Germinal center (tissue), 1 donor: ENCODE measurements at regions not wholly inside any gene's neighbourhood (a gene's known extent, or its start where the extent isn't known, plus 50 kb on each side); places are given as distances from the start of the nearest gene placed in this dataset.

ENCODE experiments used
- DNase-seq: peaks from one replicate; pipeline ENCODE4 v3.0.0; 2012; ENCODE audit warnings: mixed read lengths, low spot score

DNA sequence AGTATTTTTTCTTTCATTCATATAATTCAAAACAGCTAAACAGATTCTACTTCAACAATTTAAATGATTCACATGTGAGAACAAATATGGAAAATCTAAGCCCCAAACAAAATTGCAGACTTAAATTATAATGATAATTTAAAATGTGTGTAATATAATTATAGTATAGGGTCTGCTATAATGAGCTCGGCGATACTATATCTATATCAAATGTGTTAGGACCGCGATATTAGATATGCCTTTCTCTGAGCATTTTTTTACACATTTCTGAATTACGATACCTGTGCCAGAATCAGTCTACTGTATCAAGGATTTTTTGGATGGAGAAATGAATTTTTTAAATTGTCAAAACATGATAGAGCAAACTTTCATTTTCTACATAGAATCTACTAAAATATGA lies 808.8 kb upstream of the POU3F3 start:
- DNase-seq, result no peak

DNA sequence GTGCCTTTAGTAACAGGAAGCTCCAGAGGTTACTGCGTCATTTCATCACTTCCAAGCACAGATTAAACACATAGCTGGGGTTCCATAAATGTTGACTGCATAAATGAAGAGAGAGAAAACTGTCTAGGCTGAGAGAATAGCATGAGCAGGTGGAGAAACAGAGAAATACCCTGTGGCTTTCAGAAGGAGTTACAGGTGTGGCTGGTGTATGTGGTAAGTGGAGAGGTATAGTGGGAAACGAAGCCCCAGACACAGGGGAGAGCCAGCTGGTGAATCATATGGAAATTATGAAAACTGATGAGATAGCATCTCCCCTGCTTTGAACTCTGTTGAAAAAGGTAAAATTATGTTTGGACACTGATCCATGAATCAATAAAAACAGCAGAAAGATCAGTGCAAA lies 807.4 kb upstream of the POU3F3 start:
- DNase-seq, result no peak

DNA sequence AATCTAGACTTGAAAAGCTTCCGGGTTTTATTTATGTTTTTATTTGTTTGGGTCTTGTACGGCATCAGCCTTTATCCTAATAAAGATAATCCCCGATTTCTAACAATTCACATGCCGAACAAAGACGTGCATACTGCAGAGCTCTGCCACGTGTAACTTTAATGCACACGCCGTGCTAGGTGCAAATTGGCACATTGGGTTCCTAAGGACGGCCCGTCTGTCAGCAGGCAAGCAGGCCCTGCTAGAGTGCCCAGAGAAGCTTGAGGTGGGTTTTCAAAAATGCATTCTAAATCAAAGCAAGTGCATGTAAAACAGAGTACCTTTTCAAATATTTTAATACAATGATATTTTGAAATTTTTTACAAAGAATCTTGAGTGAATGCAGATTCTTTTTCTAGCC lies 806.4 kb upstream of the POU3F3 start:
- no peak for DNase-seq

DNA sequence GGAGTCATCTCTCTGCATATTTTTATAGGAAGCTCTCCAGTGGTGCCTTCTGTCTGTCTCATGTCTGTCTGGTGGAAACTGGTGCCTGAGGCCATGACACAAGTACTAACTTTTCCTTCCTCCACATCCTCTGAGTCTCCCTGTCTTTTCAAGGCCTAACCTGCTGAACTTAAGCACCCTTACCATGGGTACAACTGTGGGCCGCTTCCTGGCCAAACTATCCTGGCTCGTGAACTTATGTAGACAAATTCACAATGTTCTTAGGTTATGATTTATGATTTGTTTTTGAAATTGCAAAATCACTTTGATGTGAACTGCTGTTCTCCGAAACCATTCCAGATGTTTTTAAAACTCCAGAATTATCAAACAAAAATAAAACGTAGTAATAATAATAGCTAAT lies 804.5 kb upstream of the POU3F3 start:
- no peak for DNase-seq

DNA sequence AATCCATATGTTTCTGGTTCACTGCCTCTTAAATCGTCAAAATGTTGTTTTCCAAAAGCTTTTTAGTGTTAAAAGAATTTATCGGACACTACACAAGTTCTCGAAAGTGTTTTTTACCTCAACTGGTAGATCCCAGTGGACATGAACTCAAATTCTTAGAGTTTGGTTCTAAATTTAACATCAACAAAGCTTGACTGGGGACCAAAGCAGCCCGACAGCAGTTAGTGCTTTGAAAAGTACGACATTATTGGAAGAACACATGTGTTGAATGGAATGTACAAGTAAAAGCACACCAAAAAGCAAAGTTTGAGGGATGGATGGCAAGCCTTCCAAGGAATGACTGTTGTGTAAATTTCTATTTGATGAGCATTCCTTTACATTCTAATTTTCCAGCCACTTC lies 803.9 kb upstream of the POU3F3 start:
- no peak for DNase-seq

DNA sequence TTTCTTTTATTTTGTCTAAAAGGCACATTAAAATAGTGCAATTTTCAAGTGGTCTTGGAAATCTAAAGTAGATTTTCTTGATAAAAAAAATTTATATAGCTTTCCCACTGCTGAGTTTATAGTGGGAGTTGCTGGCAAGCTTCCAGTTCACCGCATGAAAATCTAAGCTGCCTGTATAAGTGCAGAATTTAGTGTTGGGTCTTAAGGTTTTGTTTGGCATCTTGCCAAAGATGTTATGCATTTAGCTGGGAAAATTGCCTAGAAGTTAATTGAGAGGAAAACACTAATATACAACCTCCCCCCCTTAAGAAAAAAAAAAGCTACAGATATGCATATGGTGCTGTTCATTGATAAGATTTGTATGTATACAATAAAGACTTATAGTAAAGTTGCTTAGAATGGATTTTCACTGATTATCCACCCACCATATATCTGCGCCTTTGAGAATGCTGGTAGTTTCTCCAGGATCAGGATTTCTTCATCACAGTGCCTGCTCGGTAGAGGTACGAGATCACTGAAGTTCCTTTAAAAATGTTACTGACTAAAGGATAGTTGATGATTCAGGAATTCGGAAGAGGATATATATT lies 803.2 kb upstream of the POU3F3 start:
- no peak for DNase-seq

DNA sequence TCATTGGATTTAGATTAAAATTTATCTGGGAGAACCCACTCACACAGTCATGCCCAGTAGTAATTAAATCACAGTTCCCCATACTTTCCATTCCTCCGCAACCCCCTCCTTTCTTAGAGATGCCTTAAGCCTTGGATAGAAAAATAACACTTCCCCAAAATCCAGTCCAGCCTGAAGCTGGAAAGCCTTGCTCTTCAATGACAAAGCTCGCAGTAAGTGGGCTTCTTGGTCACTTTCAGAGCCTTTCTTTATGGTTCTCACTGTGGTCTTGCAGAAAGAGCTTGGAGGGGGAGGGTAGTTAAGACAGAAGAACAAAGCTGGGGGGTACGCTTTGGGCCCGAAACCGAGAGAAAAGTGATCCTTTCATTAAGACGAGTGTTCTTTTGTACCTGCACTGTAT lies 802.1 kb upstream of the POU3F3 start:
- DNase-seq, result no peak

DNA sequence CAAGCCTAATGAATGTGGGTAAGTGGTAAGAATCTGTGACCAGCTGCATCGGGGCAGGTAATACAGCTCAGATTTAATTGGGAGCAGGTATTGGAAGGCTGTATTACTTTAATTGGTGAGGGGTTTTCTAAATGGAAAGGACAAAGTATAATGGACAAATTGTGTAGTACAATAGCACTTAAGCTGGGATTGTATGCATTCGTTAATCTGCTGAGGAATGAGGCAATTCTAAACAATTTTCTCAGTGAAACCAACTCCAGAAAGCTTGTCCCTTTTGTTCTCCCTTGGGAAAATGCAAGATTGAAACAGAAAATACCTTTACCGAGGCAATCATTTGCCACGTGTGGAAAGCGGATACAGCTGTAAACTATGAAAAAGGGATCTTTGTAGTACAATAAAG lies 801.6 kb upstream of the POU3F3 start:
- no peak for DNase-seq

DNA sequence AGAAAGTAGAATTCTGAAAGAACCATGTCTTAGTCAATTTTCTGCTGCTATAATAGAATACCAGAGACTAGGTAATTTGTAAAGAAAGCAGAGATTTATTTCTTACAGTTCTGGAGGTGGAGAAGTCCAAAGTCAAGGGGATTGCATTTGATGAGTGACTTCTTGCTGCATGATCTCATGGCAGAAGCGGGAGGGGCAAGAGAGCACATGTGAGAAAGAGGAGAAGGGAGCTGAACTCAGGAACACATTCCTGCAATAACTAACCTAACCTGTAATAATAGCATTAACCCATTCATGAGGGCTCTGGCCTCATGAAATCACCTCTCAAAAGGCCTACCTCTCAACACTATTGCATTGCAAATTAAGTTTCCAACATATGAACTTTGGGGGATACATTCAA lies 797.5 kb upstream of the POU3F3 start:
- no peak for DNase-seq

DNA sequence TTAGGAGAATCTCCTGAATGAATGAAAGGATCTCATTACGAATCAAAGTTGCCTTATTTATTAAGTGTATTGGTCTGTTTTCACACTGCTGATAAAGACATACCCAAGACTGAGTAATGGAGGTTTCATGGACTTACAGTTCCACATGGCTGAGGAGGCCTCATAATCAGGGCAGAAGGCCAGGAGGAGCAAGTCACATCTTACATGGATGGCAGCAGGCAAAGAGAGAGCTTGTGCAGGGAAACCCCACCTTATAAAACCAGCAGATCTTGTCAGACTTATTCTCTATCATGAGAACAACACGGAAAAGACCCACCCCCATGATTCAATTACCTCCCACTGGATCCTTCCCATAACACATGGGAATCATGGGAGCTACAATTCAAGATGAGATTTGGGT lies 785.2 kb upstream of the POU3F3 start:
- no peak for DNase-seq

DNA sequence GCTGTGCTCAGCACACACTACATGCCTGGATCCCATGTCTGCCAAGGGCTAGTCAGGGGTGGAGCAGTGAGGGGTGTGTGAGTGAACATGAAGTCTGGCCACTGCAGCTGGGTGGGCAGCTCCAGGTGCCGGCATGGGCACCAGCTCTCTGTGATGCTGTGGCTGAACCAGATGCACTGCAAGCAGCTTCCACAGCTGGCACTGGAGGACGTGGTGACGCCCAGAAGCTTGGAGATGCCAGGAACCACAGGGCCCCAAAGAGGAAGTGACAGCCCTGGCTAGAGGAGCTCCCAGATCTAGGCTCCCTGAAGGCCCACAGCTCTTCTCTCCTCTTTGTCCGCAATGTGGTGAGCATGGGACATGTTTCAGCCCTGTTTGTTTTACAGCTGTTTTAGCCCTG lies 776.3 kb upstream of the POU3F3 start:
- DNase-seq, result no peak

DNA sequence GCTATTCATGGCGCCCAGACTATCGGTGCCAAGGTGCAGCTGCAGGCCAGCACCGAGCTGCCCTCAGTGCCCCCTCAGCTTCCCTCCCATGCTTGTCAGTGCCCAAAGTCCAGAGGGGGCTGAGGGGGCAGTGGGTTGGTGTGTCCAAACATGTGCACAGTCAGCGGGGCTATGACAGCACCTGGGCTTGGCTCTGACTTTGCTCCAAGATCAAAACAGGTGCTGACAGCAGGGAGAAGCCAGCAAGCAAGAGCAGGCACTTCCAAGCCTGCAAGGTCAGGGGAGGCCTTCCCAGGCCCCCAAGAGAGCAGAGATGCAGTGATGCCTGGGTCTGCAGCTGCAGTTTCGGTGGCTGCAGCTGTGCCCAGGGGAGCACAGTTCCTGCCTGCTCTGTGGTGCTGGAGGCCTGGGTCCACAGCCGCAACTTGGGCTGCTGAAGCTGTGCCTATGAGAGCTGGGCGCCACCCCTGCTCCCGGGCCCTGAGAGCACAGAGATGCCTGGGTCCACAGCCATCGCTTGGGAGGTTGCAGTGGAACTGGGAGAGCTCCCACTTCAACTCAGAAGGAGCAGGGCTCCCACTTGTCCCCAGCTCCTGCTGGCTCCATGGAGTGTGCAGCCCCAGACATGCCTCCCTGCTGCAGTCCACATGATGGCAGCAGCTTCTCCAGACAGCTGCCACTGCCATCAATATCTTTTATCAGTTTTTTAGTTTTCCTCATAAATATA lies 775.3 kb upstream of the POU3F3 start:
- DNase-seq, result peak; percentile 13

DNA sequence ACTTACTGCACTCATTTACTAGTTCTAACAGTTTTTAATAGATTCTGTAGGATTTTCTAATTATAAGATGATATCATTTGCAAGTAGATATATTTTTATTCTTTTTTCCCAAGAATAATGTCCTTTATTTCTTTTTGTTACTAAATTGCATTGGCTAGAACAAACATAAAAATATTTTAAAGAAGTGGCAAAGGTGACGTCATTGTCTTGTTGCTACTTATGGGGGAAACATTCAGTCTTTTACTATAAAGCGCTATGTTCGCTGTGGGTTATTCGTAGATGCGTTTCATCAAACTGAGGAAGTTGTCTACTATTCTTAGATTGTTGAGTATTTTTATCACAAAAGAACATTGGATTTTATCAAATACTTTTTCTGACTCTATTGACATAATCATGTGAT lies 765.2 kb upstream of the POU3F3 start:
- no peak for DNase-seq

DNA sequence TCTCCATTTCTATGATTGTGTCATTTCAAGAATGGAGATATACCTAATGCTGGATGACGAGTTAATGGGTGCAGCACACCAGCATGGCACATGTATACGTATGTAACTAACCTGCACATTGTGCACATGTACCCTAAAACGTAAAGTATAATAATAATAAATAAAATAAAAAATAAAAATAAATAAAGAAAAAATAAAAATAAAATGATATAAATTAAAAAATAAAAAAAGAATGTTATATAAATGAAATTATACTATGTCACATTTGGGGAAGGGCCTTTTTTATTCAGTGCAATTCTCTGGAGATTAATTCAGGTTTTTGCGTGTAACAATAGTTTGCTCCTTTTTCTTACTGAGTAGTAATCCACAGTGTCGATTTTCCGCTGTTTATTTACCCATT lies 763.5 kb upstream of the POU3F3 start:
- no peak for DNase-seq

DNA sequence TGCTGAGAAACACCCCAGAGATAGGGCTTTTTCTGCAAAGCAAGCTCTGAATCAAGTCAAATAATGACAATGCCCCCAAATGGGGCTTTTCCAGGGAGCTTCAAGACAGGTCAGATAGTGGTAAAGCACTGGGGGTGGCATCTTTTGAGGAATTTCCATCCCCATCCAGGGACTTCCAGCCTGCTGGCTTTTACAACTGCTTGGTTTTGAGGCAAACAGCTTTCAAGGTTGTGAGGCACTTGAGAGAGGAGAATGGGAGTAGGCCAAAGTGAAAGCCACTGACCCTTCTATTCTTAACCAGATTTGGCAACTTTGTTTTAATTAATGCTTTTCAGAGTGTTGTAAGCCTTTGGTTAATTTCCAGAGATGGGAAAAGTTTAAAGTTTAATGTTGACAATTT lies 762.0 kb upstream of the POU3F3 start:
- DNase-seq, result no peak

DNA sequence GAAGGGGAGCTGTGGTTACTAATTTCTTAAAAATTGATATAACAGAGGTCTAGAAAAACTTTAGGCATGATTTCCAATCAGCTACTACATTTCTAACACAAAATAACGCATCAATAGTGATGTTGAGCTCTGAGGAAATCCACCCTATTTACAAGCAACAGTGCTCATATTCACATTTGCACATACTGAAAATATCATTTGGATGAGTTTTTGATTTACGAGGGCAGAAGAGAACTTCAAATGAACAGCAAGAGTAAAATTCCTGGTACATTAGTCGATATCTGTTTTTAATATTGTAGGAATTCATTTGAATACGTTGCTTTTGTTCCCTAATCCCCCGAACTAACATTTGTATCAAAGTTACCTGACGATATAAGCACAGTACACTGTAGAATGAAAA lies 761.0 kb upstream of the POU3F3 start:
- no peak for DNase-seq

DNA sequence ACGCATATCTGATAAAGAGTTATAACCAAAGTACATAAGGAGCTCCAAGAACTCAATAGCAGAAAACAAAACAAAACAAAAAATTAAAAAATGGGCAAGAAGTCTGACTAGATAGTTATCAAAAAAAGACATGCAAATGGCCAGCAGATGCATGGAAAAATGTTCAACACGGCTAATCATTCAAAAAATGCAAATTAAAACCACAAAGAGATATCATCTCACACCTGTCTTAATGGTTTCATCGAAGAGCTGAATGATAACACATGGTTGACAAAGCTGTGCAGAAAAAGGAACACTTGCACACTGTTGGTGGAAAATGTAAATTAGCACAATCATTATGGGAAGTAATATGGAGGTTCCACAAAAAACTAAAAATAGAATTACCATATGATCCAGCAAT lies 751.3 kb upstream of the POU3F3 start:
- no peak for DNase-seq

DNA sequence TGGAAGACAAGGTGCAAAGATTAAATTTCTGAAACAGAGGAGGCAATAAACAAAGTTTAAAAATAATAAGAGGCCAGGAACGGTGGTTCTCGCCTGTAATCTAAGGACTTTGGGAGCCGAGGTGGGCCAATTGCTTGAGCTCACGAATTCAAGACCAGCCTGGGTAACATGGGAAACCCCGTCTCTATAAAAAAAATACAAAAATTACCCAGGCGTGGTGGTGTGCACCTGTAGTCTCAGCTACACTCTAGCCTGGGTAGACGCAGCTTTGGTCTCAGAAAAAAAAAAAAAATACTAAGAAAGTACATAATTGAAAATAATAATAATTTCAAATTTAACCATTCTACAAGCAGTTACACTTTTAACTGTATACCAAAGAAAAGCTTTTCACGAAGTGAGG lies 744.6 kb upstream of the POU3F3 start:
- DNase-seq, result no peak

DNA sequence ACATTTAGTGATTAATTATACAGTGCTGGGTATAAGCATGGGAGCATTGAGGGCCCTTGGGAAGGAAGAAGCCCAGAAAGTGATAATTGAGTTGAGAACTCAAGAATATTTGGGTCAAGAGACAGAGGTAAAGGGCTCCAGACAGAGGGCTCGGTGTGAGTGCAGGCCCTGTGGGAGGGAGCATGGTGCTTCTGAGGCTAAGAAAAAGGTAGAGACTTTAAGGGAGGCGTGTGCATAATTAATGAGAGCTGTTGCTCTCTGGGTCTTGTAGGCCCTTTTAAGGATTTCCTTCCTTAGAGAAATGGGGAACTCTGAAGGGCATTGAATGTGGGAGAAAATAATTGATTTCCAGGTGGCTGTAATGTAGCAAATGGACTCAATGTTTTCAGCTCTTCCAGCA lies 735.0 kb upstream of the POU3F3 start:
- no peak for DNase-seq

DNA sequence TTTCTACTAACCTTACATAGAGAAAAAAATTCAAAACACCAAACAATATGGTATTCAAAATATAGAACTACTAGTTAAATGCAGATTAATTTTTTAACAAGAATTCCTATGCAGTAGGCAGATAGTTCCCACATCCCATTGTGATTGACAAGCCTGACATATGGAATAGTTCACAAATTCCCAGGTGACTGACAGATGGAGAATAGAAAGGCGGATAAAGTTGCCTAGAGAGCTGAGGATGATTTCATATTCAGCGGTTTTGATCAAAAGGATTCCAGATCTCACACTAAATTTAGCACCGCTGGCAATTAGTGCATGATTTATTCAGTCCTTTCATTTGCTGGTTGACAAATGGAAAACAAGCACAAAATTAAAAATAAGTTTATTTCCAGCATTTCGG lies 733.7 kb upstream of the POU3F3 start:
- no peak for DNase-seq

DNA sequence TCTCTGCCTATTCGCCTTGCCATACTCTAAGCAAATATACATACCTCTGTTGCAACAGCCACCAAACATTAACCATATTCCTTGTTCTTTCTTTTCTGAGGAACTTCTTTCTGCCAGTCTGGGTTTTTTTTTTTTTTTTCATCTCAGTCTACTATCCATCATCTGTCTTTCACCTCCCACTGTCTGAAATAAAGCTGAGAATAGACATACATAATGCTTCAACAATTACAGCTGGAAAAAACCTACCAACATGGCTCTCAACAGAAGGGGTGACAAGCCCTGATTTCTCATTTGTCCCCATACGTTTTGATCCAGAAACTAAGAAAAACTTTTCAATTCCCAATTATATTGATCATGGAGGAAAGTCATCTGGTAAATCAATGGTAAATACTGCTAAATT lies 728.8 kb upstream of the POU3F3 start:
- DNase-seq, result no peak

DNA sequence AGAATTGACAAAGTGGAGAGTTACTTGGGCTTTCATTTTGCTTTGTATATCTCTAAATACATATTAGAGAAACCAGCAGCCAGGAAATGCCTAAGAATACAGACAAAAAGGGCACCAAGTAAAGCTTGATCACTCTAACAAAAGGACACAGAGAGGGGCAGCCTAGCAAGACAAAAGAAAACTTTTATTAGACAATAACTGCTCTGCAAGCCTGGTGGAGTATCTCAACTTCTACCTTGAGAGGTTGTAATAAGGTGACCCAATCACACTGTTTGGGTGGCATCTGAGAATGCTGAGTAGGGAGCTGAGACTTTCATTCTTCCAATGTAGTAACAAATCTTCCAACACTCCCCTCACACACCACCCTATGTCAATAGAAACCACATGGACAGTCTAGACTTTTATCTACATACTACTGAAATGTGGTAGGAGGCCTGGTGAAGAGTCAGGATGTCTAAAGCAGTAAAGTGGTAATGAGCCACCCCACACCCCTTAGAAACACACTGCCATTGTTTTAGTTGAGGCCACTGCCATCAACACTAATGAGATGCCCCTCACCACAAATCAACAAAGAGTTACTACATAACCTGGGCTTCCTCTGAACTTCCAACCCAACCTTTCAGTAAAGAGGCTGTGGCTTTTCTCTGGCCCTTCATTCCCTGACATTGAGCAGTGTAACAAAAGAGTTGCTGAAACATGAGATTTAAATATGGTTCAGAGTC lies 726.7 kb upstream of the POU3F3 start:
- no peak for DNase-seq

DNA sequence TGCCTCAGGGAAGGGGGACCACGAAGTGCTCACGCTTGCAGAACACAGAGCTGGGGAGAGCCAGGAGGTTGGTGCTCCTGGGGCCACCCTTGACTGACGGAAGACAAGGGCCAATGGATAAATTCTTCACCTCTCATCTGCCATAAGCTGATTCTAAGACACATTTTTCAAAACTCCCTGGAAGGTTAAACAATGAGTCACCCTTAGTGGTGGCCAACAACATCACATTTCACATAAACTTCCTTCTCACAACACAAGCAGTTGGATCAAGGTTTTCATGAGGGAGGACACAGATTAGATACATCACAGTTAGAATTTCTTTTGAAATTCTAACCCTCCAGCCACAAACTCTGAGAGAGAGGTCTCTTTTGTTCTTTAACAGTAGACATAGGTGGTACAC lies 713.6 kb upstream of the POU3F3 start:
- DNase-seq, result no peak

DNA sequence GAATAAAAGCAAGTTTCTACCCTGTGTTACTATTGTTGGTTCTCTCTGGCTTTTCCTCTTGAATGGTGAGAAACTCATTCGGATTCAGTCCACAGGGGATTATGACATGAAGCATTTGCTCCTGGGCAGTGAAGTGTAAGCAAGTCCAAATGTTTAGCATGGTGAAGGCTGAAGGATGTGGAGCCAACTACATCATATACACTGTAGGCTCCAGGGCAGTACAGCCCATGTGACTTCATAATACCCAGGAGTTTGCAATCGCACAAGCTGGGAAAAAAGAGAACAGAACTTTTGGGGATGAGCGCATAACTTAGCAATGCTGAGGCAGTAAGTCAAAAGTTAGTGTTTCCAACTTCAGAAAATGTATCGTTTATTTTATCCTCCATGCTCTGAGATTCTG lies 695.7 kb upstream of the POU3F3 start:
- DNase-seq, result no peak
